ENCODE measurements at regions not wholly inside any gene's neighbourhood (a gene's known extent, or its start where the extent isn't known, plus 50 kb on each side); places are given as distances from the start of the nearest gene placed in this dataset.
A peak's percentile ranks its signal among the peaks of the same experiment; 100 is the strongest.
"Not testable (repeated sequence)": the region's sequence is repeated elsewhere in the genome, so short reads cannot be mapped to it uniquely, and the experiment has no call there.

- POLR2A ChIA-PET: no interaction called here
Observed at GRCh38 chr3:33975463-33975862, 177.0 kb downstream of the PDCD6IP start.

GRCh38 chr3:33977227-33977626 is 178.8 kb downstream of the PDCD6IP start:
- TF ChIP-seq CTCF (IDR thresholded peaks at IDR 0.05; ENCODE audit: control extremely low read depth, extremely low read depth, low read depth, missing control alignments): no peak
- ChIA-PET POLR2A (no interaction called here), CTCF (interaction anchor here (2.6 kb wide), 1 partner anchor 707 kb away, joined by 10 read pairs; no protein-coding TSS in a partner anchor)
- no peak for DNase-seq (ENCODE audit: extremely low spot score)

More at GRCh38 chr3:33975463-33975862, 177.0 kb downstream of the PDCD6IP start:
- CTCF ChIA-PET: interaction anchor here (1.1 kb wide), 1 partner anchor 18 kb away, joined by 3 read pairs; no protein-coding TSS in a partner anchor
- DNase-seq (ENCODE audit: extremely low spot score): no peak
- no peak for TF ChIP-seq CTCF (IDR thresholded peaks at IDR 0.05; ENCODE audit: control extremely low read depth, extremely low read depth, low read depth, missing control alignments)

- no peak for DNase-seq (ENCODE audit: extremely low spot score)
- POLR2A ChIA-PET: no interaction called here
- CTCF ChIA-PET: interaction anchor here (0.8 to 1.8 kb wide), 8 partner anchors 12 to 1929 kb away, joined by 3 to 17 read pairs (median 4); no protein-coding TSS in a partner anchor
- TF ChIP-seq CTCF (IDR thresholded peaks at IDR 0.05; ENCODE audit: control extremely low read depth, extremely low read depth, low read depth, missing control alignments): peak; percentile 60
Observed at GRCh38 chr3:33980252-33980651, 181.8 kb downstream of the PDCD6IP start.

- CTCF ChIA-PET: no interaction called here
- DNase-seq (ENCODE audit: extremely low spot score): no peak
- TF ChIP-seq CTCF (IDR thresholded peaks at IDR 0.05; ENCODE audit: control extremely low read depth, extremely low read depth, low read depth, missing control alignments): no peak
- POLR2A ChIA-PET: no interaction called here
Observed at GRCh38 chr3:33982269-33982798, 183.9 kb downstream of the PDCD6IP start.

- DNase-seq (ENCODE audit: extremely low spot score); CTCF ChIA-PET; POLR2A ChIA-PET: not testable (repeated sequence)
Observed at GRCh38 chr3:33982949-33983348, 184.5 kb downstream of the PDCD6IP start.

- no peak for TF ChIP-seq CTCF (IDR thresholded peaks at IDR 0.05; ENCODE audit: control extremely low read depth, extremely low read depth, low read depth, missing control alignments)
- POLR2A ChIA-PET: no interaction called here
- CTCF ChIA-PET: no interaction called here
- DNase-seq (ENCODE audit: extremely low spot score): no peak
Observed at GRCh38 chr3:33989229-33989628, 190.8 kb downstream of the PDCD6IP start.

- DNase-seq (ENCODE audit: extremely low spot score): no peak
- CTCF ChIA-PET: interaction anchor here (0.8 to 4.8 kb wide), 4 partner anchors 10 to 70 kb away, joined by 3 to 17 read pairs (median 7); no protein-coding TSS in a partner anchor
- no peak for TF ChIP-seq CTCF (IDR thresholded peaks at IDR 0.05; ENCODE audit: control extremely low read depth, extremely low read depth, low read depth, missing control alignments)
- POLR2A ChIA-PET: no interaction called here
Observed at GRCh38 chr3:33991673-33992072, 193.2 kb downstream of the PDCD6IP start.
